MM.1S (cell line): ENCODE measurements at regions not wholly inside any gene's neighbourhood (a gene's known extent, or its start where the extent isn't known, plus 50 kb on each side); places are given as distances from the start of the nearest gene placed in this dataset.

ENCODE experiments used
- DNase-seq: peaks from one replicate; pipeline ENCODE4 v3.0.0-alpha.2; 2015
- H2AFZ ChIP-seq: fragments of 300-600 bp; sonication (generic); 2 replicates; pipeline ENCODE4 v1.6.0; 2016; ENCODE audit warnings: antibody characterized with exemption, low read length
- H3F3A ChIP-seq: fragments of 300-600 bp; sonication (generic); 2 replicates; pipeline ENCODE4 v1.6.1; 2016; ENCODE audit warnings: mild to moderate bottlenecking, antibody characterized with exemption, low read length, moderate library complexity, mixed read lengths; ENCODE audit not compliant: insufficient read depth
- H3K27ac ChIP-seq: fragments of 300-600 bp; sonication (generic); 2 replicates; pipeline ENCODE4 v1.5.1; 2016; ENCODE audit warnings: mild to moderate bottlenecking, low read length
- H3K27me3 ChIP-seq: fragments of 300-600 bp; sonication (generic); replicated peaks from 2 replicates; pipeline ENCODE4 v1.6.0; 2016; ENCODE audit warnings: low read length; ENCODE audit not compliant: insufficient read depth
- H3K36me3 ChIP-seq: fragments of 300-600 bp; sonication (generic); replicated peaks from 2 replicates; pipeline ENCODE4 v1.6.1; 2016; ENCODE audit warnings: mild to moderate bottlenecking, low read length, mixed read lengths; ENCODE audit not compliant: insufficient read depth
- H3K4me1 ChIP-seq: fragments of 300-600 bp; sonication (generic); 2 replicates; pipeline ENCODE4 v1.6.1; 2016; ENCODE audit warnings: low read length, mixed read lengths
- H3K4me2 ChIP-seq: fragments of 300-600 bp; sonication (generic); 2 replicates; pipeline ENCODE4 v1.6.0; 2016; ENCODE audit warnings: low read depth, low read length
- H3K4me3 ChIP-seq: fragments of 300-600 bp; sonication (generic); 2 replicates; pipeline ENCODE4 v1.5.1; 2016; ENCODE audit warnings: low read length, mixed read lengths
- H3K79me2 ChIP-seq: fragments of 300-600 bp; sonication (generic); 2 replicates; pipeline ENCODE4 v1.6.1; 2016; ENCODE audit warnings: mixed run types, low read length, mixed read lengths
- H3K9ac ChIP-seq: fragments of 300-600 bp; sonication (generic); 2 replicates; pipeline ENCODE4 v1.6.1; 2016; ENCODE audit warnings: low read length, mixed read lengths
- H3K9me2 ChIP-seq: fragments of 300-600 bp; sonication (generic); replicated peaks from 2 replicates; pipeline ENCODE4 v1.6.1; 2016; ENCODE audit warnings: mild to moderate bottlenecking, low read length, mixed read lengths; ENCODE audit not compliant: insufficient read depth
- H3K9me3 ChIP-seq: fragments of 300-600 bp; sonication (generic); replicated peaks from 2 replicates; pipeline ENCODE4 v1.6.1; 2016; ENCODE audit warnings: mild to moderate bottlenecking, low read length, mixed read lengths; ENCODE audit not compliant: insufficient read depth
- H4K20me1 ChIP-seq: fragments of 300-600 bp; sonication (generic); 2 replicates; pipeline ENCODE4 v1.6.1; 2016; ENCODE audit warnings: mild to moderate bottlenecking, low read length, moderate library complexity, mixed read lengths; ENCODE audit not compliant: insufficient read depth
- EZH2 ChIP-seq: fragments of 300-600 bp; sonication (generic); optimal IDR thresholded peaks from 2 replicates; pipeline ENCODE3; 2017; ENCODE audit warnings: low read depth, mild to moderate bottlenecking, antibody characterized with exemption, low read length, mixed read lengths
- EZH2phosphoT487 ChIP-seq: fragments of 300-600 bp; sonication (generic); IDR thresholded peaks from 2 replicates; pipeline ENCODE4 v1.6.1; 2018; ENCODE audit warnings: antibody characterized with exemption, low read length
- TF ChIP-seq, protein P1 (sequence below): fragments of 300-600 bp; sonication (generic); IDR thresholded peaks from 2 replicates; pipeline ENCODE4 v1.5.1; 2016; ENCODE audit warnings: antibody characterized with exemption, low read length, mixed read lengths

DNA sequence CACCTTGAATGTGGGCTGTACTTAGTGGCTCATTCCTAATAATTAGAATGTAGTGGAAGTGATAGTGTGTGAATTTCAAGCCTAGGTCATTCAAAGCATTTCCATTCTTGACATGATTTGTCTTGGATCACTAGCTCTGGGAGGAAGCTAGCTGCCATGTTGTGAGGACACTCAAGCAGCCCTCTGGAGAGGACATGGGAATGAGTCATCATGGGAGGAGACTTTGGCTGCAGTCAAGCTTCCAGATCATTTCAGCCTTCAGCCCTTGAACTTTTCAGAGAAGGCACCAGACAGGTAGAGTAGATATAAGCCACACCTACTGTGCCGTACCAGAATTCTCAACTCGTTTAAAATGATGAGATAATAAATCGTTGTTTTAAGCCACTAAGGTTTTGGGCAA is 506.9 kb downstream of the ZNF608 start:
- Histone ChIP-seq H3K36me3 (no peaks in the 10 kb centered on the region), H2AFZ (no peak overlapping the region), H3K9ac (no peak overlapping the region), H3K9me2 (no peaks in the 10 kb centered on the region), H3F3A (no peaks in the 10 kb centered on the region), H3K4me3 (no peak overlapping the region), H4K20me1 (no peaks in the 10 kb centered on the region), H3K9me3 (no peaks in the 10 kb centered on the region), H3K27ac (no peak overlapping the region), H3K4me2 (no peak overlapping the region), H3K4me1 (no peaks in the 10 kb centered on the region), H3K79me2 (no peaks in the 10 kb centered on the region), H3K27me3 (no peaks in the 10 kb centered on the region)
- DNase-seq: no peak
- TF ChIP-seq EZH2: no peak
- TF ChIP-seq, protein P1, sequence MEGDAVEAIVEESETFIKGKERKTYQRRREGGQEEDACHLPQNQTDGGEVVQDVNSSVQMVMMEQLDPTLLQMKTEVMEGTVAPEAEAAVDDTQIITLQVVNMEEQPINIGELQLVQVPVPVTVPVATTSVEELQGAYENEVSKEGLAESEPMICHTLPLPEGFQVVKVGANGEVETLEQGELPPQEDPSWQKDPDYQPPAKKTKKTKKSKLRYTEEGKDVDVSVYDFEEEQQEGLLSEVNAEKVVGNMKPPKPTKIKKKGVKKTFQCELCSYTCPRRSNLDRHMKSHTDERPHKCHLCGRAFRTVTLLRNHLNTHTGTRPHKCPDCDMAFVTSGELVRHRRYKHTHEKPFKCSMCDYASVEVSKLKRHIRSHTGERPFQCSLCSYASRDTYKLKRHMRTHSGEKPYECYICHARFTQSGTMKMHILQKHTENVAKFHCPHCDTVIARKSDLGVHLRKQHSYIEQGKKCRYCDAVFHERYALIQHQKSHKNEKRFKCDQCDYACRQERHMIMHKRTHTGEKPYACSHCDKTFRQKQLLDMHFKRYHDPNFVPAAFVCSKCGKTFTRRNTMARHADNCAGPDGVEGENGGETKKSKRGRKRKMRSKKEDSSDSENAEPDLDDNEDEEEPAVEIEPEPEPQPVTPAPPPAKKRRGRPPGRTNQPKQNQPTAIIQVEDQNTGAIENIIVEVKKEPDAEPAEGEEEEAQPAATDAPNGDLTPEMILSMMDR: no peak

GRCh38 chr5:124238350-124238749 is 508.1 kb downstream of the ZNF608 start:
- H3K9ac ChIP-seq: no peak overlapping the region
- no peaks in the 10 kb centered on the region for H3K4me1 ChIP-seq
- no peaks in the 10 kb centered on the region for H3K79me2 ChIP-seq
- DNase-seq: no peak
- no peak overlapping the region for H3K27ac ChIP-seq
- no peaks in the 10 kb centered on the region for H4K20me1 ChIP-seq
- no peaks in the 10 kb centered on the region for H3F3A ChIP-seq
- TF ChIP-seq, protein P1: no peak
- TF ChIP-seq EZH2: no peak
- TF ChIP-seq EZH2phosphoT487: no peak
- H3K4me3 ChIP-seq: no peak overlapping the region
- H3K27me3 ChIP-seq: no peaks in the 10 kb centered on the region
- no peak overlapping the region for H3K4me2 ChIP-seq
- H3K9me3 ChIP-seq: no peaks in the 10 kb centered on the region
- no peaks in the 10 kb centered on the region for H3K9me2 ChIP-seq
- no peak overlapping the region for H2AFZ ChIP-seq
- no peaks in the 10 kb centered on the region for H3K36me3 ChIP-seq

GRCh38 chr5:124237206-124237695 is 509.2 kb downstream of the ZNF608 start:
- H3K4me1 ChIP-seq: no peaks in the 10 kb centered on the region
- no peaks in the 10 kb centered on the region for H3F3A ChIP-seq
- H3K27ac ChIP-seq: no peak overlapping the region
- TF ChIP-seq EZH2phosphoT487: no peak
- TF ChIP-seq, protein P1: no peak
- TF ChIP-seq EZH2: no peak
- no peaks in the 10 kb centered on the region for H3K27me3 ChIP-seq
- H2AFZ ChIP-seq: no peak overlapping the region
- no peaks in the 10 kb centered on the region for H4K20me1 ChIP-seq
- H3K36me3 ChIP-seq: no peaks in the 10 kb centered on the region
- no peak overlapping the region for H3K9ac ChIP-seq
- H3K9me2 ChIP-seq: no peaks in the 10 kb centered on the region
- H3K79me2 ChIP-seq: no peaks in the 10 kb centered on the region
- H3K9me3 ChIP-seq: no peaks in the 10 kb centered on the region
- no peak overlapping the region for H3K4me3 ChIP-seq
- no peak for DNase-seq
- H3K4me2 ChIP-seq: no peak overlapping the region
